GM10266 (cell line): ENCODE measurements at regions not wholly inside any gene's neighbourhood (a gene's known extent, or its start where the extent isn't known, plus 50 kb on each side); places are given as distances from the start of the nearest gene placed in this dataset.

Experiments used
- DNase-seq: peaks from one replicate; pipeline ENCODE4 v3.0.0; 2012; ENCODE audit errors: extremely low spot score
- CTCF ChIP-seq: IDR thresholded peaks from 2 replicates; pipeline ENCODE4 v1.5.1; 2012; ENCODE audit warnings: mild to moderate bottlenecking, low read depth; ENCODE audit not compliant: control insufficient read depth, insufficient read depth; ENCODE audit errors: missing control alignments

GRCh38 chr5:169458221-169458620 is 125.4 kb upstream of the SPDL1 start:
- TF ChIP-seq CTCF, result no peak
- DNase-seq, result no peak

GRCh38 chr5:169450464-169450863 is 133.1 kb upstream of the SPDL1 start:
- no peak for TF ChIP-seq CTCF

GRCh38 chr5:169448826-169449225 is 134.7 kb upstream of the SPDL1 start:
- no peak for DNase-seq
- TF ChIP-seq CTCF, result no peak

More at GRCh38 chr5:169450464-169450863, 133.1 kb upstream of the SPDL1 start:
- no peak for DNase-seq

GRCh38 chr5:169445191-169445590 is 138.4 kb upstream of the SPDL1 start:
- no peak for DNase-seq
- TF ChIP-seq CTCF, result no peak

- no peak for DNase-seq
- TF ChIP-seq CTCF, result no peak
Observed at GRCh38 chr5:169442913-169443784, 140.4 kb upstream of the SPDL1 start.

- no peak for DNase-seq
- TF ChIP-seq CTCF, result no peak
Observed at GRCh38 chr5:169442403-169442874, 141.1 kb upstream of the SPDL1 start.

- TF ChIP-seq CTCF, result no peak
- DNase-seq, result no peak
Observed at GRCh38 chr5:169440107-169440705, 139.3 kb upstream of the SLIT3 start.
